ENCODE measurements at regions not wholly inside any gene's neighbourhood (a gene's known extent, or its start where the extent isn't known, plus 50 kb on each side); places are given as distances from the start of the nearest gene placed in this dataset.
A peak's percentile ranks its signal among the peaks of the same experiment; 100 is the strongest.

DNA sequence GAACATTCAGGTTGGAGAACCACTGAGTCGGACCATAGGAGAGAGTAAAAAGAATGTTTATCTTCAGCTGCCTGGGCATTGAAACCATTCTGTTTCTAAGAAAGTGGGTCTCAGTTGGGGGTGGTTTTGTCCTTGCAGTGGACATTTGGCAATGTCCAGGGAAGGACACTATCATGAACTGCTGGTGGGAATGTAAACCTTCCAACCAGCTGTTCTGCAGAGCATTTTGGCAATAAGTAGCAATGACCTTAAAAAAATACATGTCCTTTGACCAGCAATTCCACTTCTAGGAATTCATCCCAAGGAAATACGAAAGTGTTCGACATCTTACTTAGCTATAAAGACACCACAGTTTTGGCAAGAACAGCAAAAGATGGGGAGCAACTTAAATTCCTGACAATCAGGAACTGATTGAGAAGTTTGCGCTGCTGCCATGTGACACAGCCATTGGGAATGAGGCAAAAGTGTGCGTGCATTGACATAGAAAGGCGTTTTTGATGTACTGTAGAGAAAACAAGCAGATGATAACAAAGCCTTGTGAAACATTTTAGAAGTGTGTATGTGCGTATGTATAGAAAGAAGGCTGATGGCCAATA, 82.9 kb upstream of the MAP1LC3B2 start:
- ChIA-PET POLR2A (ENCODE audit: unreplicated experiment) (no interaction called here), CTCF (no interaction called here)
- ATAC-seq (ENCODE audit: low read depth) (no peak), DNase-seq (peak; percentile 28)
- Histone ChIP-seq H2BK20ac (ENCODE audit: low read depth, low read length) (no peak overlapping the region), H3K4me3 (ENCODE audit: insufficient read depth, low read depth, low read length) (no peak overlapping the region), H3K36me3 (ENCODE audit: control insufficient read depth, insufficient read depth, low read length) (no peaks in the 10 kb centered on the region), H3K27ac (ENCODE audit: insufficient read depth, low read length) (no peak overlapping the region), H2BK15ac (ENCODE audit: low read depth, low read length) (no peak overlapping the region), H2BK5ac (ENCODE audit: low read depth, low read length, poor library complexity, severe bottlenecking) (no peak overlapping the region), H3K9me3 (ENCODE audit: control insufficient read depth, insufficient read depth, low read length) (peaks cover 8% of the 10 kb centered on the region), H3K56ac (ENCODE audit: extremely low read depth, insufficient read depth, low read length) (no peak overlapping the region), H4K8ac (ENCODE audit: low read depth in 2 of 2, low read length in 2 of 2) (no peak overlapping the region), H3K9ac (ENCODE audit: low read depth, low read length) (no peak overlapping the region), H2AK9ac (replicated peaks; ENCODE audit: low read depth, low read length, poor library complexity) (no peak overlapping the region), H3K4me2 (ENCODE audit: low read depth, low read length) (no peak overlapping the region), H3K9me1 (ENCODE audit: insufficient read depth, low read length) (0 out of 2 replicates have a peak, but pooled peaks cover 3% of the 10 kb centered on the region), H2BK120ac (ENCODE audit: low read depth, low read length) (no peak overlapping the region), H3K4ac (ENCODE audit: low read depth, low read length) (no peak overlapping the region), H4K91ac (ENCODE audit: insufficient read depth, low read depth, low read length) (no peak overlapping the region), H3K14ac (replicated peaks; ENCODE audit: low read depth, low read length) (no peak overlapping the region), H3K4me1 (ENCODE audit: control insufficient read depth, insufficient read depth, low read length) (peaks cover 2% of the 10 kb centered on the region; the same call in 1 of the 2 replicates), H3K23ac (ENCODE audit: low read depth, low read length) (no peak overlapping the region), H4K20me1 (ENCODE audit: insufficient read depth, low read length) (no peaks in the 10 kb centered on the region), H2AK5ac (ENCODE audit: low read depth, low read length) (no peak overlapping the region), H3K27me3 (ENCODE audit: control insufficient read depth, insufficient read depth, low read length) (peaks cover 4% of the 10 kb centered on the region), H3K18ac (ENCODE audit: low read depth, low read length) (no peak overlapping the region), H2AFZ (replicated peaks; ENCODE audit: low read length, poor library complexity) (no peak overlapping the region), H3K79me1 (ENCODE audit: low read depth in 1 of 2, low read length in 2 of 2) (no peaks in the 10 kb centered on the region), H4K5ac (ENCODE audit: low read depth, low read length) (no peak overlapping the region)
- BruUV-seq (replicated peaks): no TSS peak
- dilution Hi-C loops (cut with HindIII; ENCODE audit: low sequenced_read_pairs, unreplicated experiment): no loop called here
- intact Hi-C loops (cut with micrococcal nuclease): loop anchor here (5.0 kb wide), 1 partner anchor 101 kb away; no protein-coding TSS in a partner anchor
- in situ Hi-C loops (cut with MboI; ENCODE audit: low sequenced_read_pairs): no loop called here
- 62% methylated on average over 3 of the region's 7 CpGs; no CpG with 5 or more reads in 1 of the 2 experiments for WGBS, 2 experiments (ENCODE audit: extremely low coverage in 2 of 2, insufficient read length in 1 of 2)
- no peak for TF ChIP-seq POLR2A (IDR thresholded peaks at IDR 0.05; ENCODE audit: low read depth, low read length)
- no peak for TF ChIP-seq MAFK (IDR thresholded peaks at IDR 0.05; ENCODE audit: low read depth, low read length)
- TF ChIP-seq, protein P1, sequence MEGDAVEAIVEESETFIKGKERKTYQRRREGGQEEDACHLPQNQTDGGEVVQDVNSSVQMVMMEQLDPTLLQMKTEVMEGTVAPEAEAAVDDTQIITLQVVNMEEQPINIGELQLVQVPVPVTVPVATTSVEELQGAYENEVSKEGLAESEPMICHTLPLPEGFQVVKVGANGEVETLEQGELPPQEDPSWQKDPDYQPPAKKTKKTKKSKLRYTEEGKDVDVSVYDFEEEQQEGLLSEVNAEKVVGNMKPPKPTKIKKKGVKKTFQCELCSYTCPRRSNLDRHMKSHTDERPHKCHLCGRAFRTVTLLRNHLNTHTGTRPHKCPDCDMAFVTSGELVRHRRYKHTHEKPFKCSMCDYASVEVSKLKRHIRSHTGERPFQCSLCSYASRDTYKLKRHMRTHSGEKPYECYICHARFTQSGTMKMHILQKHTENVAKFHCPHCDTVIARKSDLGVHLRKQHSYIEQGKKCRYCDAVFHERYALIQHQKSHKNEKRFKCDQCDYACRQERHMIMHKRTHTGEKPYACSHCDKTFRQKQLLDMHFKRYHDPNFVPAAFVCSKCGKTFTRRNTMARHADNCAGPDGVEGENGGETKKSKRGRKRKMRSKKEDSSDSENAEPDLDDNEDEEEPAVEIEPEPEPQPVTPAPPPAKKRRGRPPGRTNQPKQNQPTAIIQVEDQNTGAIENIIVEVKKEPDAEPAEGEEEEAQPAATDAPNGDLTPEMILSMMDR (conservative IDR thresholded peaks at IDR 0.05; ENCODE audit: low read depth, low read length): no peak
- no peak for TF ChIP-seq BHLHE40 (IDR thresholded peaks at IDR 0.05; ENCODE audit: low read depth, low read length)
- TF ChIP-seq SMC3 (IDR thresholded peaks at IDR 0.05; ENCODE audit: low read depth, low read length): no peak
- TF ChIP-seq, protein P2, sequence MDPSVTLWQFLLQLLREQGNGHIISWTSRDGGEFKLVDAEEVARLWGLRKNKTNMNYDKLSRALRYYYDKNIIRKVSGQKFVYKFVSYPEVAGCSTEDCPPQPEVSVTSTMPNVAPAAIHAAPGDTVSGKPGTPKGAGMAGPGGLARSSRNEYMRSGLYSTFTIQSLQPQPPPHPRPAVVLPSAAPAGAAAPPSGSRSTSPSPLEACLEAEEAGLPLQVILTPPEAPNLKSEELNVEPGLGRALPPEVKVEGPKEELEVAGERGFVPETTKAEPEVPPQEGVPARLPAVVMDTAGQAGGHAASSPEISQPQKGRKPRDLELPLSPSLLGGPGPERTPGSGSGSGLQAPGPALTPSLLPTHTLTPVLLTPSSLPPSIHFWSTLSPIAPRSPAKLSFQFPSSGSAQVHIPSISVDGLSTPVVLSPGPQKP (IDR thresholded peaks at IDR 0.05; ENCODE audit: borderline replicate concordance, low read depth, low read length): no peak
- TF ChIP-seq RCOR1 (IDR thresholded peaks at IDR 0.05; ENCODE audit: insufficient replicate concordance, low read length): no peak
- TF ChIP-seq MXI1 (IDR thresholded peaks at IDR 0.05; ENCODE audit: borderline replicate concordance, low read depth, low read length): no peak
- no peak for TF ChIP-seq FOS (IDR thresholded peaks at IDR 0.05; ENCODE audit: low read depth, low read length)
- no peak for TF ChIP-seq NFE2L2 (IDR thresholded peaks at IDR 0.05; ENCODE audit: low read depth, low read length)
- no peak for TF ChIP-seq MAZ (IDR thresholded peaks at IDR 0.05; ENCODE audit: borderline replicate concordance, low read depth, low read length)
- TF ChIP-seq RFX5 (IDR thresholded peaks at IDR 0.05; ENCODE audit: low read depth, low read length): no peak
- TF ChIP-seq RAD21 (IDR thresholded peaks at IDR 0.05; ENCODE audit: low read length): no peak

Measured in IMR-90 (cell line).